H9 (cell line): ENCODE measurements at regions not wholly inside any gene's neighbourhood (a gene's known extent, or its start where the extent isn't known, plus 50 kb on each side); places are given as distances from the start of the nearest gene placed in this dataset.

ENCODE experiments used
- DNase-seq: peaks from one replicate; pipeline ENCODE4 v3.0.0-alpha.2; 2017
- H2AFZ ChIP-seq: one replicate; pipeline ENCODE4 v1.6.1; 2013; ENCODE audit warnings: mild to moderate bottlenecking, low read length, control low read depth, moderate library complexity
- H2AK5ac ChIP-seq: 2 replicates; pipeline ENCODE4 v1.6.1; 2013; ENCODE audit warnings: low read length, control low read depth, mixed read lengths; ENCODE audit not compliant: insufficient read length
- H2BK120ac ChIP-seq: one replicate; pipeline ENCODE4 v1.6.1; 2013; ENCODE audit warnings: low read depth, mild to moderate bottlenecking, low read length, control low read depth, inconsistent platforms; ENCODE audit not compliant: poor library complexity, severe bottlenecking
- H2BK12ac ChIP-seq: 2 replicates; pipeline ENCODE4 v1.6.1; 2013; ENCODE audit warnings: low read length, control low read depth, mixed read lengths, low read depth; ENCODE audit not compliant: insufficient read length
- H2BK15ac ChIP-seq: 2 replicates; pipeline ENCODE4 v1.6.1; 2013; ENCODE audit warnings: low read depth, low read length, control low read depth
- H2BK20ac ChIP-seq: one replicate; pipeline ENCODE4 v1.6.1; 2013; ENCODE audit warnings: low read depth, mild to moderate bottlenecking, low read length, control low read depth, inconsistent platforms; ENCODE audit not compliant: poor library complexity, severe bottlenecking
- H2BK5ac ChIP-seq: 2 replicates; pipeline ENCODE4 v1.6.1; 2013; ENCODE audit warnings: low read length, control low read depth, mixed read lengths; ENCODE audit not compliant: insufficient read length
- H3K14ac ChIP-seq: 2 replicates; pipeline ENCODE4 v1.6.1; 2013; ENCODE audit warnings: low read length, control low read depth; ENCODE audit not compliant: insufficient read depth
- H3K18ac ChIP-seq: 2 replicates; pipeline ENCODE4 v1.6.1; 2013; ENCODE audit warnings: low read depth, mild to moderate bottlenecking, mixed read lengths, low read length, control low read depth; ENCODE audit not compliant: insufficient read length
- H3K23ac ChIP-seq: 2 replicates; pipeline ENCODE4 v1.6.1; 2013; ENCODE audit warnings: low read length, control low read depth, mixed read lengths, low read depth; ENCODE audit not compliant: insufficient read length
- H3K23me2 ChIP-seq: 2 replicates; pipeline ENCODE4 v1.6.1; 2013; ENCODE audit warnings: low read depth, mild to moderate bottlenecking, mixed read lengths, low read length, control low read depth; ENCODE audit not compliant: insufficient read length, poor library complexity, severe bottlenecking
- H3K27ac ChIP-seq: 2 replicates; pipeline ENCODE4 v1.5.1; 2013; ENCODE audit warnings: low read length, control low read depth, mixed read lengths, low read depth; ENCODE audit not compliant: insufficient read length
- H3K27me3 ChIP-seq: 2 replicates; pipeline ENCODE4 v1.6.1; 2013; ENCODE audit warnings: low read length, control low read depth, inconsistent platforms; ENCODE audit not compliant: insufficient read depth
- H3K4ac ChIP-seq: 2 replicates; pipeline ENCODE4 v1.6.1; 2013; ENCODE audit warnings: low read depth, mild to moderate bottlenecking, control low read depth, inconsistent platforms, low read length, moderate library complexity
- H3K4me1 ChIP-seq: 2 replicates; pipeline ENCODE4 v1.6.1; 2013; ENCODE audit warnings: low read length, control low read depth, inconsistent platforms; ENCODE audit not compliant: insufficient read depth
- H3K4me2 ChIP-seq: 2 replicates; pipeline ENCODE4 v1.6.1; 2013; ENCODE audit warnings: low read length, control low read depth, mixed read lengths; ENCODE audit not compliant: insufficient read length, insufficient read depth
- H3K56ac ChIP-seq: 2 replicates; pipeline ENCODE4 v1.6.1; 2013; ENCODE audit warnings: low read depth, mild to moderate bottlenecking, mixed read lengths, low read length, control low read depth; ENCODE audit not compliant: insufficient read length
- H3K79me1 ChIP-seq: 2 replicates; pipeline ENCODE4 v1.6.1; 2013; ENCODE audit warnings: low read depth, mild to moderate bottlenecking, moderate library complexity, low read length, control low read depth, inconsistent platforms; ENCODE audit not compliant: insufficient read depth, poor library complexity, severe bottlenecking
- H3K79me2 ChIP-seq: 2 replicates; pipeline ENCODE4 v1.6.1; 2013; ENCODE audit warnings: low read length, control low read depth, inconsistent platforms; ENCODE audit not compliant: insufficient read depth
- H3K9ac ChIP-seq: 2 replicates; pipeline ENCODE4 v1.6.1; 2013; ENCODE audit warnings: low read length, control low read depth, mixed read lengths; ENCODE audit not compliant: insufficient read length; ENCODE audit errors: extremely low read depth
- H3K9me3 ChIP-seq: one replicate; pipeline ENCODE4 v1.6.1; 2013; ENCODE audit warnings: low read depth, low read length, inconsistent platforms; ENCODE audit not compliant: control insufficient read depth
- H3T11ph ChIP-seq: one replicate; pipeline ENCODE4 v1.6.1; 2013; ENCODE audit warnings: mild to moderate bottlenecking, low read length, control low read depth, inconsistent platforms
- H4K20me1 ChIP-seq: one replicate; pipeline ENCODE4 v1.6.1; 2013; ENCODE audit not compliant: control insufficient read depth, insufficient read length, insufficient read depth
- H4K5ac ChIP-seq: 2 replicates; pipeline ENCODE4 v1.6.1; 2013; ENCODE audit warnings: low read depth, mild to moderate bottlenecking, mixed read lengths, low read length, control low read depth; ENCODE audit not compliant: insufficient read length
- H4K8ac ChIP-seq: replicated peaks from 2 replicates; pipeline ENCODE4 v1.6.1; 2013; ENCODE audit warnings: low read length, control low read depth, mixed read lengths, low read depth; ENCODE audit not compliant: insufficient read length
- H4K91ac ChIP-seq: 2 replicates; pipeline ENCODE4 v1.6.1; 2013; ENCODE audit warnings: low read depth, mild to moderate bottlenecking, moderate library complexity, mixed read lengths, low read length, control low read depth; ENCODE audit not compliant: insufficient read length
- H3K27ac Mint-ChIP-seq, 3 experiments: 2 replicates in 2 of 3; 3 replicates in 1 of 3; pipeline ENCODE4 v1.8.0; 2020 to 2021; ENCODE audit warnings: mixed read lengths in 3 of 3, mild to moderate bottlenecking in 1 of 3, moderate library complexity in 1 of 3
- H3K27me3 Mint-ChIP-seq: 2 replicates; pipeline ENCODE4 v1.8.0; 2021; ENCODE audit warnings: low read depth, mild to moderate bottlenecking, moderate library complexity, mixed read lengths
- H3K36me3 Mint-ChIP-seq, 3 experiments: 2 replicates in 2 of 3; 3 replicates in 1 of 3; pipeline ENCODE4 v1.8.0; 2020 to 2021; ENCODE audit warnings: low read depth in 3 of 3, mixed read lengths in 3 of 3; ENCODE audit not compliant: insufficient read depth in 1 of 3
- H3K4me1 Mint-ChIP-seq, 2 experiments: 2 replicates each; pipeline ENCODE4 v1.8.0; 2020; ENCODE audit warnings: mixed read lengths in 2 of 2
- H3K4me3 Mint-ChIP-seq, 2 experiments: 2 replicates in 1 of 2; 3 replicates in 1 of 2; pipeline ENCODE4 v1.8.0; 2020 to 2021; ENCODE audit warnings: mild to moderate bottlenecking in 2 of 2, mixed read lengths in 2 of 2, moderate library complexity in 1 of 2
- H3K9me3 Mint-ChIP-seq, 2 experiments: 2 replicates in 1 of 2; 3 replicates in 1 of 2; pipeline ENCODE4 v1.8.0; 2020; ENCODE audit warnings: mild to moderate bottlenecking in 2 of 2, mixed read lengths in 2 of 2, moderate library complexity in 1 of 2
- CTCF ChIP-seq: fragments of 200-600 bp; sonication (generic); conservative IDR thresholded peaks from 3 replicates; pipeline ENCODE4 v1.8.0; 2021; ENCODE audit warnings: antibody characterized with exemption, mild to moderate bottlenecking
- WGBS: extraction: QIAGEN DNeasy Blood & Tissue Kit; methylation state at CpG from one replicate; pipeline ENCODE4 v1.1.7; 2013; ENCODE audit warnings: missing lambda C conversion rate, low lambda C conversion rate, mixed read lengths; ENCODE audit not compliant: insufficient read length; ENCODE audit errors: extremely low coverage; 5-methylcytosine and 5-hydroxymethylcytosine counted together

GRCh38 chr17:71422968-71423367 is 697.9 kb upstream of the SOX9 start:
- Histone ChIP-seq H3K14ac (no peak overlapping the region), H2BK12ac (no peak overlapping the region), H3T11ph (no peak overlapping the region), H3K27ac (no peak overlapping the region), H2AK5ac (no peak overlapping the region), H4K91ac (no peak overlapping the region), H3K18ac (no peak overlapping the region), H3K23ac (no peak overlapping the region), H3K4me1 (no peaks in the 10 kb centered on the region; the same call in 1 of the 2 replicates), H2AFZ (no peak overlapping the region), H3K4ac (no peak overlapping the region), H3K27me3 (no peaks in the 10 kb centered on the region), H3K9ac (no peak overlapping the region), H3K79me1 (no peaks in the 10 kb centered on the region), H2BK15ac (no peak overlapping the region), H2BK20ac (no peak overlapping the region), H2BK5ac (no peak overlapping the region), H3K9me3 (peaks cover 11% of the 10 kb centered on the region), H3K56ac (no peak overlapping the region), H2BK120ac (no peak overlapping the region), H4K20me1 (no peaks in the 10 kb centered on the region), H4K5ac (no peak overlapping the region), H3K4me2 (no peak overlapping the region), H4K8ac (no peak overlapping the region), H3K23me2 (no peaks in the 10 kb centered on the region), H3K79me2 (no peaks in the 10 kb centered on the region)
- H3K27ac Mint-ChIP-seq: no peak overlapping the region
- no peak for TF ChIP-seq CTCF
- peaks cover 26 to 31% of the 10 kb centered on the region in 2 experiments for H3K9me3 Mint-ChIP-seq
- WGBS: no CpG with 5 or more reads among the region's 1 CpG
- H3K27me3 Mint-ChIP-seq: no peaks in the 10 kb centered on the region
- peaks cover 0 to 6% of the 10 kb centered on the region in 2 experiments; a peak in 2 of 4 replicates for H3K4me1 Mint-ChIP-seq
- H3K36me3 Mint-ChIP-seq: peaks cover 2 to 26% (median 6%) of the 10 kb centered on the region in 3 experiments; a peak in 6 of 7 replicates
- H3K4me3 Mint-ChIP-seq: no peak overlapping the region
- DNase-seq: no peak
